AG08396 (cell line): ENCODE measurements at regions not wholly inside any gene's neighbourhood (a gene's known extent, or its start where the extent isn't known, plus 50 kb on each side); places are given as distances from the start of the nearest gene placed in this dataset.
A peak's percentile ranks its signal among the peaks of the same experiment; 100 is the strongest.

ENCODE experiments used
- DNase-seq: peaks from one replicate; pipeline ENCODE4 v3.0.0; 2012; ENCODE audit warnings: low spot score, mixed read lengths

DNA sequence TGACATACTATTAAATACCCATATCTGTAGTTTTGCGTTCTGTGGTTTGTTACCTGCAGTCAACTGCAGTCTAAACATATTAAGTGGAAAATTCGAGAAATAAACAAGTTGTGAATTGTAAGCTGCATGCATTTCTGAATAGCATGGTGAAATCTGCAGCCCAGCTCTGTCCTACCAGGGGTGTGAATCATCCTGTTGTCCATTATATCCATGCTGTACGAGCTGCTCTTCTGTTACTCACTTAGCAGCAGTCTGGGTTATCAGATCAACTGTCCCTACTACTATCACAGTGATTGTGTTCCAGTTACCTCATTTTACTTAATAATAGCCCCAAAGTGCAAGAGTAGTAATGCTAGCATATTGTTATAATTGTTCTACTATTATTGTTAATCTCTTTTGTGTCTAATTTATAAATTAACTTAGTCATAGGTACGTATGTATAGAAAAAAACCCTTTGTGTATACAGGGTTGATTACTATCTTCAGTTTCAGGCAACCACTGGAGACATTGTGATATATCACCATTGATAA lies 173.7 kb upstream of the FAT4 start:
- peak; percentile 7 for DNase-seq

DNA sequence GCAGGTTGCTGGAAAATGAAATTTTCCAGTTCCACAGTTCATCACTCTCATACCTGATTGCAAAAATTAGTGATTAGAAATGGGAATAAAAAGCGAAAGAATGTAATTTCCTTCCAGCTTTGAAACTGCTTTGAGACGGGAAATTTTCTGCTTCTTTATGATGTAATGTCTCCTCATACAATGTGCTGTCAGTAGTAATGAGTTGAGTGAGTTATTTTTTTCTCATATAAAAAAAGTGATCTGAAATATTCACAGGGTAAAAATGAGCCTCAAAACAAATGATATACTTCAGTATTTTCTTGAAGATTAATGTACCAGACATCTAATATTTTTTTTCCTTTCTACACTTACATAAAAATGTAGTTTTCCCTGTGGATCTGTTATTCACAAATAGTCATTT lies 179.1 kb upstream of the FAT4 start:
- no peak for DNase-seq

GRCh38 chr4:125132729-125133128 lies 182.0 kb upstream of the FAT4 start:
- no peak for DNase-seq

- DNase-seq: no peak
Observed at GRCh38 chr4:125131891-125132680, 182.7 kb upstream of the FAT4 start.

DNA sequence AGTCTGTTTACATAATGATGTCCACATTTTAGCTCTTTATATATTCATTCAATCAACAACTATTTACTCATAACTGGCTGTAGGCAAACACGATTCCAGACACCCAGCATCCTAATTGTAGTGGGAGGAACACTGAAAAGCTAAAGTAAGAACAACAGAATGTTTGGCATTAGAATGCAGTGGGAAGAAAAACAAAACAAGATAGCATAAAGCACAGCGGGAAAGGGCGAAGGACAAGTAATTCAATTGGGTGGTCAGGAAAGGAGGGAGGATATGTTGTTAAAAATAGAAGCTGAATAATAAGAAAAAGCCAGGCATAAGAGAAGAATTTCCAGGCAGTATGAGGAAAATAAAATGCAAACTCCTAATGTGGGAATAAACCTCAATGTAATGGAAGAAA lies 189.5 kb upstream of the FAT4 start:
- no peak for DNase-seq

DNA sequence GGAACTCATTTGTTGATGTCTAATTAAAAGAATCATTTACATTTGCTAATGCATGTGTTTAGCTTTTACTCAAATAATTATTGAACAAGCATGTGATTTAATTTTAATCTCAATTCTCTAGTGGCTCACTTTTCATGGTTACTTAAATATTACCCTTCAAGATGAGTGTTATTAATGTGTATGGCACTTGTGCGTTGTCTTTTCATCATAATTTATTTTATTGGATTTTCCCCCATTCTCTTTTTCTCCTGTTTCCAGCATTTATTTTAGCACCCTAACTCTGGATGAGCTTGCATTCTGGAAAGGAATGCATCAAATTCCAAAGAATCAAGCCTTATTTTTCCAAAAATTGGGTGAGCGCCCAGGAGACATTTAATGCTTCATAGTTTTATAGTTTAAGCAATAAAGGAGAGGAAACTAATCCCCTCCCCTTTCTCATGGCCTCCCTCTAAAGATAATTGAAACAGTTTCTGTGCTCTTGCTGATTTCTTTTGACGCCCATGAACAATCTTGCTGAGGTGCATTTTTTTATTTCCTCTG lies 191.1 kb upstream of the FAT4 start:
- DNase-seq: no peak

DNA sequence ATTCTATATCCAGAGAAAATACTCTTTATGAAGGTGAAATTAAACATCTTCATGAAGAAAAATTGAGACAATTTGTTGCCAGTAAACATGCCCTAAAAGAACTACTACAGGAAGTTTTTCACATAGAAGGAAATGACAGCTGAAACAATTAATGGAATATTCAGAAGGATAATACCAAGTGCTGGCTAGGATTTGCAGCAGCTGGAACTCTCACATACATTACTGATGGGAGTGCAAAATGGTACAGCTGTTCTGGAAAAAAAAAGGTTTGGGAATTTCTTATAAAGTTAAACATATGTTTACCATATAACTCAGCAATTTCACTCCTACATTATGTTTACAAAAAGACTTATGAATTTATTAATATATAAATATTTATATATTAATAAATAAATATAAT lies 193.2 kb upstream of the FAT4 start:
- DNase-seq: no peak

DNA sequence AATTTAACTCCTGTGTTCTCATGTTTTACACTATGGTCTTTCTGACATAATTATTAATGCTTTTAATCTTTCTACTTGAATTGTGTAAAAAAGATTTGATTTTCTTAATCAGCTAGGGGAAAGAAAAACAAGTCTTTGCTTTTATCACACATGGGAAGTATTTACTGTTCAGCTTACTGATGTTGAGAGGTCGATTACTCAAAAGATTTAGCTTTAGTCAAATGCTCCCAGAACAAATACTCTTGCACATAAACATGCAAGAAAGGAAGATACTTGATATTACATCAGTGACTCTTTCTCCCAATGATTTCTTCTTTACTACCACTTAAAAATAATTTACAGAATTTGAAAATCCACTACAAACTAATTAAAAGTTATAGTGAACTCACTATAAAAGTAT lies 198.3 kb upstream of the FAT4 start:
- DNase-seq: no peak

GRCh38 chr4:125115941-125116340 lies 198.8 kb upstream of the FAT4 start:
- DNase-seq: peak; percentile 16

- DNase-seq: peak; percentile 7
Observed at GRCh38 chr4:125115476-125115875, 199.3 kb upstream of the FAT4 start.

DNA sequence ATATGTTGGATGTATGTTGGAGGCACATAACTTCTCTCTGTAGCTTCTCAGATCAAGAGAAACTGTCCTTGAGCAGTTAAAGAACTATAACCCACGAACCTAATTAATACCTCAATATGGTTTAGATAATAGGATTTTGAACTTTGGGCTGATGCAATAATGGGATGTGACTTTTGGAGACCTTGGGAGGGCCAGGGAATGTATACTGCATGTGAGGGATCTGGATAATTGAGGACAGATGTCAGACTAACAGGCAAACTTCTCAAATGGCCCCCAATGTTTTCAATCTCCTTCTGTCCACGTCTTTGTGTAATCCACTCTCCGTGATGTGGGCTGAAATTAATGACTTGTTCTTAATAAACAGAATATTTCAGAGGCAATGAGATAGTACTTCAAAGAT lies 202.2 kb upstream of the FAT4 start:
- no peak for DNase-seq

DNA sequence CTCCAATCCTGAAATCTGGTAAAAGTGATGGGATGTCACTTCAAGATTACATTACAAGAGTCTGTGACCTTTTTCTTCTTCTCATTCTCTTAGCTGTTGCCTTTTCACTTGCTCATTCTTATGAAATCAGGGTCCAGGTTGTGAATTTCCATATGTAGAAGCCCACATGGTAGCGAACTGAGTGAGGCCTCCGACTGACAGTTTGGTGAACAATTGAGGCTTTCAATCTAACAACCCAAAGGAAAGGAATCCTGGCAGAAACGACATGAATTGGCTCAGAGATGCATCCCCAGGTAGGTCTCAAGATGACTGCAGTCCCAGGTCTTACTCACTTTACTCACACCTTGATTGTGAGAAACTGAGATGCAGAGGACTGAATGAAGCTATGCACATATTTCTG lies 203.4 kb upstream of the FAT4 start:
- no peak for DNase-seq

- no peak for DNase-seq
Observed at GRCh38 chr4:125105561-125105960, 209.2 kb upstream of the FAT4 start.

DNA sequence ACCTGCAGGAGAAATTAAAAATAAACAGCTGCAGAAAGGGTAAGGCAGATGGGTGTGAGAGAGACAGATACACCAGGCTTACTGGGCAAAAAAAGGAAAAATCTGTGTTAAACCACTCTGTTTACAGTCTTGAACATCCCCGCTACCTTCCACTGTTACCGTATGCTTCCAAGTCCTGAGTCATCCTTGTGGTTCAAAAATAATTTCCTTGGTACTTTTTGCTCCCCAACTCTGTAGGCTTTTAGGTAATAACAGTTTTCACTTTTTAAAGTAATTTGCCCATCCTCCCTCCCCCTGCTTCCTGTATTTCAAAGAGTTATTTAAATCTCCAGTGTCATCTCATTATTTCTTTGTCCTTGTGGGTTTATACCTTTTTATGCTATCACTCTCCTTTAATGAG lies 210.1 kb upstream of the FAT4 start:
- DNase-seq: no peak

GRCh38 chr4:125101719-125102118 lies 213.0 kb upstream of the FAT4 start:
- DNase-seq: no peak

DNA sequence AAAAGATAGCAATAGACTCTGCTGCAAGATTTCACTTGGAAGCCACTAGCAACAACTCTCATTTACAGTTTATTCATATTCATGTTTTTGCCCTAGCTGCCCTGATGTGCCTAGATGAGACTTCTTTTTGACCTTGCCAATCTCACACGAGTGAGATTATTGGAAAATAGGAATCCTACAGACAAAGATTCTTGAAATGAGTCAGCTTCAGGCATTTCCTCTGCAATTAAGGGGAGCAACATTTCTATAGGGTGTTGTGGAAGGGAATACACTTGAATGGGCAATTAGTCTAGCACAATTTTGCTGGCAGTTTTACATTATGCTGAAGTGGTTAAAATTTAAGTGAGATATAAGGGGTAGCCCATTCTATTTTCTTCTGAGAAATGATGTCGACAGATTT lies 217.0 kb upstream of the FAT4 start:
- no peak for DNase-seq

DNA sequence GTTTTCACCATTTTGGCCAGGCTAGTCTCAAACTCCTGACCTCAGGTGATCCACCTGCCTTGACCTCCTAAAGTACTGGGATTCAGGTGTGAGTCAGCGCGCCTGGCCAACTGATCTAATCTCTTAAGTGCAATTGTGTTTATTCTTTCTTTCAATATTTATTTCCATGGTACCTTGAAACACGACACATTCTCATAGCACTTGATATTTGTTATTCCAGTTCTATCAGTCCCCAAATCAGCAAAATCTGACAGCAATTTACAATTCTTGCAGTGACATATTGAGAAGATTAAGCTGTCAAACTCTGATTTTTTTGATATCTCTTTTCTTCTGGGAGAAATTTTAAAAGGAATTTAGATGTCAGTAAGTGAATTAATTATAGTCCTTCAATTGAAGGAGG lies 218.1 kb upstream of the FAT4 start:
- no peak for DNase-seq

DNA sequence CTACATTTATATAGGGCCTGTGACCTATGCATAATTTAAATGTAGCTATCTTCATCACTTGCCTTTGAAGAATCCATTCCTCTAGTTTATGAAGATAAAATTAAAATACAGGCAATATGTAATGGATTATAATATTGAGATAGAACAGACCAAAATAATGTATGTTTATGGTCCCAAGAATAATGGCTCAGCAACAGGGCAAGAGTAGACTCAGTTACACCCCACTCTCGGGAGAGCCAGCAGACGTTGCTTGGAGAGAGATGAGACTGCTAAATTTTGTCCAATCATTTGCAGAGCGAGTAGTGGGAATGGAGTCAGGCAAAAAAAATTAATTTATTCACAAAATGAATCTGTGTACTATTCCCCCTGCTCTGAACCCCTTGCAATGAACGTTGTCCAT lies 223.2 kb upstream of the FAT4 start:
- no peak for DNase-seq

GRCh38 chr4:125091101-125091500 lies 223.7 kb upstream of the FAT4 start:
- DNase-seq: no peak

DNA sequence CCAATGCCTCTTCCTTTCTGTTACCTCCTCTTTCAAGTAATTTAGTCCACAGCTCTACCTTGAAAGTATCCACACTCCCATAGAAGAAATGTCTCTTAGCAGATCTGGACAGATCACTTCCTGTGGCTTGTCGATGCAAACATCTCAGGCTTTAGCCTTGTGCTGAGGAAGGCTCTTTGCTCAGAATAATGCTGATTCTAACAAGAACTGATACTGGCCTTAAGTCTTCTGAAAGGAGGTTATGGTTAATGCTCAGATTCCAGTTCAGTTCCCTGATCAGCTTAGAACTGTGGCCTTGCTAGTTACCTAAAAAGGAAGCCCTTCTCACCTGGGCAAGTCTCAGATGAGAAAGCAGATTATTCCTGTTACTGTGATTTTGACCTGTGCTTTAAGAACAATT lies 230.1 kb upstream of the FAT4 start:
- DNase-seq: no peak

- no peak for DNase-seq
Observed at GRCh38 chr4:125082729-125083417, 231.9 kb upstream of the FAT4 start.

DNA sequence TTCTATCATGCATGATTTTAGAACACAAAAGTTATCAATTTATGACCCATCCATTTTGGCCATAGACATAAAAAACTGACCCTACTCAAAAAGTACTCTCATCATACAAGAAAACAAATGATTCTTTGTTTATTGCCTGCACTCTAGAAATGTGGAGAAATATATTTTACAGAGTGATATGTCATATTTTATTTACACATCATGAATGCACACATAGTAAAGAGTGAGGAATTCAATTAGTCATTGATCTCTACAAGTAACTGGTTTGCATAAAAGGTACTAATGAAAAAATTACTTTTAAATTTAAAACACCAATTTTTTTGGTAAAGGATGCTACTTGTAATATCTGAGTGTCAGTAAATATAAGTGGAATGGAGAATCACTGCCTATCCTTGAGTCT lies 242.5 kb upstream of the FAT4 start:
- no peak for DNase-seq

DNA sequence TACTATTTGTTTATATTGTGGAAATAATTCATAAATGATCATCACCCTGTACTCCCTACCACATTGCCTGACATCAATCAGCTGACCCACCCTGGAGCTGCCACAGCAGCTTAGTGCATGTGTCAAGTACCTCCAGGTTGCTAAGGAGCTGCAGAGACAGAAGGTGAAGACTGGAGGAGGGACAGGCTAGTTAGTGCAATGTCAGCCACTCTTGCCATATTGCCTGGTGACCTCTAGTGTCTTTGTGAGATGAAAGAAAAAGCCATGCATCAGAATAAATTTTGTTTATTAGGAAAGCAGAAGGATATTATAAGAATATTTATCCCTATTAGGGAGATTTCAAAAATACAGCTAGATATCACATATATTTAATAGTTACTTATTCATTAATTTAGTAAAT lies 243.9 kb upstream of the FAT4 start:
- no peak for DNase-seq
